Adrenal gland (tissue), 5 donors: ENCODE measurements at regions not wholly inside any gene's neighbourhood (a gene's known extent, or its start where the extent isn't known, plus 50 kb on each side); places are given as distances from the start of the nearest gene placed in this dataset.

Experiments used
- CTCF ChIP-seq, 6 experiments: fragments of 450-650 bp in 4 of 6; fragments of 200-600 bp in 2 of 6; sonication (generic) in 1 of 6; IDR thresholded peaks; 1 replicate in 5 of 6; 2 replicates in 1 of 6; pipeline versions ENCODE4 v1.5.1 to v1.8.0; 2016 to 2021; ENCODE audit warnings: antibody characterized with exemption in 6 of 6, mild to moderate bottlenecking in 2 of 6, moderate library complexity in 1 of 6
- POLR2A ChIP-seq, 2 donors: fragments of 450-650 bp; IDR thresholded peaks; one replicate each; pipeline ENCODE4 v1.6.1; 2017; ENCODE audit warnings: antibody characterized with exemption in 2 of 2, mild to moderate bottlenecking in 2 of 2, moderate library complexity in 1 of 2
- donor health status: DM: no; HTN: no; CAD: no.

DNA sequence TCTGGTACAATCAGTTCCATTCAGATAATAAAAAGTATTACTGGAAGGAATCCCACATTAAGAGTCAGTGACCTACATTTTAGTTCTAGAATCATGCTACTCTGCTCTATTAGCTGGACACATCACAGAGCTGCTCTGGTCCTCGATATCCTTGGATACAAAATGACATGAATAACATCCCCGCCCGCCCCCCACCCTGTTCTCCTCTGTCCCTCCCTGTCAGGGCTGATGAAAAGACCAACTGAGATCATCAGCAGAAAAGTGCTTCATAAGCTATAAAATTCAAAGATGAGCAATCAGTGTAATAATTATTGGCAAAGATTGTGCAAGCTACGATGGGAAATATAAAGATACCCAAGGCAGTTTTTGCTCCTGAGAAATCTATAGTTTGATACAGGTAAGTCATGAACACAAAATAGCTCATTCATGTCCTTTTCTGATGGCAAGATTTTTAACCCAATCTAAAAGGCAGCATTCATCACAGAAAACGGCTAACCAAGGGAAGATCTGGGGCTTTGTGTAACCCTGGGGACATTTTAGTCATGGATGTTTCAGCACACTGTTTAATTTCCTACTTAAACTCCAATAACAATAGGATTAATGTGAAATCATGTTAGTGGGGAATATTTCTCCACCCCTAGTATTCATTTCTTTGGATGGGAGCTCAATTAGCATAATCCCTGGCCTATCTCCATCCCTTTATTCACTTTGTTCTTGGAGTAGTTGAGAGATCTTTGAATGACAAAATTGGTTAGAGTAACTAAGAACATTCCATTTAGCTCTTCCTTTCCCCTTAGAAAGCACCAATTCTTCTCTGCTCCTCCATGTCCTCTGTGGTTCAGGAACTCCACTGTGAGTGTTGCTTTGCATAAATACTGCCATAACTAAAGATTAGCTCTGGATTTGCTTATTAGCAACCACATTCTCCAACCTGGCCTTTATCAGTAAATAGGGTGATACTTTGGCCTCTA lies 459.4 kb upstream of the GRIA1 start:
- TF ChIP-seq CTCF (IDR thresholded peaks at IDR 0.05) (no peak), POLR2A (IDR thresholded peaks at IDR 0.05) (no peak)
